Brain microvascular endothelial cell (primary cell): ENCODE measurements at regions not wholly inside any gene's neighbourhood (a gene's known extent, or its start where the extent isn't known, plus 50 kb on each side); places are given as distances from the start of the nearest gene placed in this dataset.

Experiments
- DNase-seq: peaks from one replicate; pipeline ENCODE4 v3.0.0-alpha.2; 2020
- H3K27ac ChIP-seq: fragments of 250-450 bp; sonication (Bioruptor Pico); 2 replicates; pipeline ENCODE4 v1.5.1; 2020; ENCODE audit warnings: mild to moderate bottlenecking, moderate library complexity
- H3K27me3 ChIP-seq: fragments of 250-450 bp; sonication (Bioruptor Pico); replicated peaks from 2 replicates; pipeline ENCODE4 v1.5.1; 2020; ENCODE audit warnings: mild to moderate bottlenecking
- H3K36me3 ChIP-seq: fragments of 250-450 bp; sonication (Bioruptor Pico); replicated peaks from 2 replicates; pipeline ENCODE4 v1.5.1; 2020; ENCODE audit warnings: mild to moderate bottlenecking
- H3K4me3 ChIP-seq: 2 replicates; pipeline ENCODE4 v1.5.1; 2011; ENCODE audit warnings: low read depth, mild to moderate bottlenecking, control low read depth, low read length, moderate library complexity
- in situ Hi-C: cut with HindIII; loops from 2 replicates; pipeline ENCODE4 v1.10.0; 2017; ENCODE audit warnings: low sequenced_read_pairs, low pct_ligation_motif_present
- TF ChIP-seq, protein P1 (sequence below): IDR thresholded peaks from 2 replicates; pipeline ENCODE4 v1.5.1; 2011; ENCODE audit warnings: low read depth, mild to moderate bottlenecking, moderate library complexity, low read length, control low read depth, inconsistent platforms; ENCODE audit errors: missing control alignments

DNA sequence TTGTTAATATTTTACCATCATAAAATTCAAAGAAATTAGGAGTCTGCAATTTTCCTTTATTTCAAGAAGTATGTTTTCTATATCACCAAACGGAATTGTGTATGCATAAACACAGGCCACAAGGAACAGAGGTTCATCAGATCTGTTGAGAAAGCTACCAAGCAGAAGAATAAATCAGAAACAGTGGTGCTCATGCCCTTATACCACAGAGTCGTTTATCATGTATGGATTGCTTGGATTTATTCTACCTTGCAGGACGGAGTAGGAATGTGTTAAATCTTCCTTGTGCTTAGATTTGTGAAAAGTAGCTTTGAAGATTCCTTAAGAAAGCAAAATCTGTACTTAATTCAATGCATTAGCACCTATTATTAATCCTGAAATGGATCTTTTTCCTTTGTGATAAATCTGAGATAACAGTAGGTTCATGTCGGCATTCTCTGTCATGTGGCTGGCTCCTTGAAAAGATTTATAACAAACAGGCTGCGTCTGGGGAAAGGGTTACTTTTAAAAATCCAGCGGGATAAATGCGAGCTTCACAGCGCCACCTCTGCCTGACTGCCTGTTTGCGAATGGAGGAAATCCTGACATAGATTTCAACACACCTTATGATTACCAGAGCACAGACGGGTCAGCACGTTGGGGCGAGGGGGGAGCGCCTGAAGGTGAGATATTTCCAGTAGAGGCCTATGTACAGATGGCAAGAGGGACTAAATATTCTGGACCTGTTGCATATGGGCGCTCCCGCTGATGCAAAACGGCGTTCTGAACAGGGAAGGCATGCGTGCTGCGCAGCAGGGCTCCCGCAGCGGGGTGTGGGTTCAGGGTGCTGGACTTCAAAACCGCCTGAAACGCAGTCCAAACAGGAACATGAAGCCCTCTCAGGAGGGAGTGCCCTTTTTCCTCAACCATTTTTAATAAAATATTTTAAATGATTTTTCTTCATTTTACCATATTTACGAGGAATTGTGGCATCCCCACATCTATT is 445.5 kb upstream of the SGCG start:
- Histone ChIP-seq H3K27ac (no peak overlapping the region), H3K36me3 (no peaks in the 10 kb centered on the region), H3K4me3 (no peak overlapping the region), H3K27me3 (no peaks in the 10 kb centered on the region)
- TF ChIP-seq, protein P1, sequence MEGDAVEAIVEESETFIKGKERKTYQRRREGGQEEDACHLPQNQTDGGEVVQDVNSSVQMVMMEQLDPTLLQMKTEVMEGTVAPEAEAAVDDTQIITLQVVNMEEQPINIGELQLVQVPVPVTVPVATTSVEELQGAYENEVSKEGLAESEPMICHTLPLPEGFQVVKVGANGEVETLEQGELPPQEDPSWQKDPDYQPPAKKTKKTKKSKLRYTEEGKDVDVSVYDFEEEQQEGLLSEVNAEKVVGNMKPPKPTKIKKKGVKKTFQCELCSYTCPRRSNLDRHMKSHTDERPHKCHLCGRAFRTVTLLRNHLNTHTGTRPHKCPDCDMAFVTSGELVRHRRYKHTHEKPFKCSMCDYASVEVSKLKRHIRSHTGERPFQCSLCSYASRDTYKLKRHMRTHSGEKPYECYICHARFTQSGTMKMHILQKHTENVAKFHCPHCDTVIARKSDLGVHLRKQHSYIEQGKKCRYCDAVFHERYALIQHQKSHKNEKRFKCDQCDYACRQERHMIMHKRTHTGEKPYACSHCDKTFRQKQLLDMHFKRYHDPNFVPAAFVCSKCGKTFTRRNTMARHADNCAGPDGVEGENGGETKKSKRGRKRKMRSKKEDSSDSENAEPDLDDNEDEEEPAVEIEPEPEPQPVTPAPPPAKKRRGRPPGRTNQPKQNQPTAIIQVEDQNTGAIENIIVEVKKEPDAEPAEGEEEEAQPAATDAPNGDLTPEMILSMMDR, result no peak
- no peak for DNase-seq
- in situ Hi-C loops, result no loop called here

DNA sequence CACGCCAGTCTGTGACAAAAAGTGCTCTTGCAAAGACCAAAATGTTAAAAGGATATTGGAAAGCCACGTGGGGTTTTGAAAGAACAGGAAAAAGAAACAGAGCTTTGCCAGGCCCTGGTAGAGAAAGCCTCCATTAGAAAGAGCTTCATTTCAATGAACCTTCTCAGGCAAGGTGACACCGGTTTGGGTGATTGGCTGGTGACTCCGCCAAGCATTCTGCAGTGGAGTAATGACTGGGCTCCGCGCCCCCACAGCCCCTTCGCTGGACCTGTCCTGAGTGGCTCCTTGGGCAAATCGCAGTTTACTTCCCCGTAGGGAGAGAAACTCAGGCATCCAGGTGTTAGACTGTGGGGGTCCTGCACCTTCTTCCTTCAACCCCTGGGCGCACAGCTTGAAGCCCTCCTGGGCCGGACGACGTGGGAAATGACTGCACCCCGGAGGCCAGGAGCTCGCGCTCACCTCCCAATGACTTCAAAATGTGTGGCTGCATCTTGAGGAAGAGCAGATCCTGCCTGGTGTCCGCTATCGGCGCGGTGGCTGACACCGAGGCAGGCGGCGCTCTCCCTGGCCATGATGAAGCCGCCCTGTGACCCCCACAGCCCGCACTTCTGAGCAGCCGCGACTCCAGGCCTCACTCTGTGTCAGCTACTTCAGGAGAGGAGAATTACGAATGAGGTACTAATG is 444.6 kb upstream of the SGCG start:
- Histone ChIP-seq H3K36me3 (no peaks in the 10 kb centered on the region), H3K4me3 (no peak overlapping the region), H3K27ac (no peak overlapping the region), H3K27me3 (no peaks in the 10 kb centered on the region)
- in situ Hi-C loops, result no loop called here
- TF ChIP-seq, protein P1, result no peak
- DNase-seq, result no peak

DNA sequence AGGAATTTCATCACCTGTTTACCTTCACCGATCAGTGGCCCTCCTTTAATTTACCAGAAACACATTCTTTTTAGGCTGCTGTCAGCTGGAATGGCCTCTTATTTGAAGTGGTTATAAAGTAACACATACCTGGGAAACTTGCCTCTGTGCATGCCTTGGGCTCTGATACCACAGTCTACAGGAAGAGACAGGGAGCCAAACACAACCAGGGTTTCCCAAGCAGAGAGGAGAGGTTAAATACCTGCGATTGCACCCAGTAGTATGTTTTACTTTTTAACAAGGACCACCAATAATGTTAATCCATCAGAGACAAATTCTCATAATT is 444.0 kb upstream of the SGCG start:
- Histone ChIP-seq H3K27me3 (no peaks in the 10 kb centered on the region), H3K4me3 (no peak overlapping the region), H3K27ac (no peak overlapping the region), H3K36me3 (no peaks in the 10 kb centered on the region)
- no peak for DNase-seq
- TF ChIP-seq, protein P1, result no peak
- in situ Hi-C loops, result no loop called here

DNA sequence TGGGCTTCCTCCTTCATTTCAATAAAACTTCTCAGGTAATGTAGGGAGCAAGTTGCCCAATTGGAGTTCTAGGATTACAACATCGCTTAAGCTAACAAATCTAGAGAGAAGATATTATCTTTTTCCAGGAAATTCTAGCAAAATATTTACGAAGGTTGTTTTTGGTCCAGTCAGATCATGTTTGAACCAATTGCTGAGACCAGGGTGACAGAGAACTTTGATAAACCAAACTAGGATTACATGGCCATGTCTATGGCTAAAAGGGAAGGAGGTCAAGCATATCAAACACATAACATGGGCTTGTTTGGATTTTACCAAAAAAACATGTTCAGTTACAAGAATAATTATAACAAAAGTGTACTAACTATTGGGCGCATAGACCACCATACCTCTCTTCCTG is 442.4 kb upstream of the SGCG start:
- TF ChIP-seq, protein P1, result no peak
- no peaks in the 10 kb centered on the region for H3K36me3 ChIP-seq
- no peak overlapping the region for H3K4me3 ChIP-seq
- no peak for DNase-seq
- in situ Hi-C loops, result no loop called here
- no peak overlapping the region for H3K27ac ChIP-seq
- H3K27me3 ChIP-seq, result no peaks in the 10 kb centered on the region

DNA sequence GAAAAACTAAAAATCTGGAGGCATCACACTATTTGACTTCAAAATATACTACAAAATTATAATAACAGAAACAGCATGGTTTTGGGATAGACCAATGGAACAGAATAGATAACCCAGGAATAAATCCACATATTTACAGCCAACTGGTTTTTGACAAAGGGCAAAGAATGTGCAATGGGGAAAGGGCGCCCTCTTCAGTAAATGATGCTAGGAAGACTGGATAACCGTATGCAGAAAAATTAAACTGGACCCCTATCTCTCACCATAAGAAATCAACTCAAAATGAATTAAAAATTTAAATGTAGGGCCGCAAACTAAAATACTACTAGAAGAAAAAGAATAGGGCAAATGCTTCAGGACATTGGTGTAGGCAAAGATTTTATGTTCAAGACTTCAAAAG is 440.5 kb upstream of the SGCG start:
- DNase-seq, result no peak
- TF ChIP-seq, protein P1, result no peak
- Histone ChIP-seq H3K4me3 (no peak overlapping the region), H3K27ac (no peak overlapping the region), H3K27me3 (no peaks in the 10 kb centered on the region), H3K36me3 (no peaks in the 10 kb centered on the region)
- in situ Hi-C loops, result no loop called here
